SK-N-SH (cell line): ENCODE measurements at regions not wholly inside any gene's neighbourhood (a gene's known extent, or its start where the extent isn't known, plus 50 kb on each side); places are given as distances from the start of the nearest gene placed in this dataset.

Source experiments
- CTCF ChIP-seq: fragments of 200-600 bp; sonication (generic); IDR thresholded peaks from 2 replicates; pipeline ENCODE4 v1.6.1; 2017; ENCODE audit warnings: antibody characterized with exemption, mild to moderate bottlenecking, moderate library complexity
- EP300 ChIP-seq, 2 experiments: IDR thresholded peaks; 2 replicates each; pipeline versions ENCODE4 v1.4.0 to v1.6.1; 2012; ENCODE audit warnings: borderline replicate concordance in 1 of 2, low read depth in 1 of 2, low read length in 1 of 2
- NFIC ChIP-seq: IDR thresholded peaks from 2 replicates; pipeline ENCODE4 v1.4.0; 2012; ENCODE audit warnings: borderline replicate concordance
- RCOR1 ChIP-seq: fragments of 150-350 bp; IDR thresholded peaks from 2 replicates; pipeline ENCODE4 v1.6.1; 2017; ENCODE audit warnings: antibody characterized with exemption, low read length

GRCh38 chr14:27090716-27091115 is 492.9 kb upstream of the NOVA1 start:
- TF ChIP-seq RCOR1 (no peak), NFIC (no peak), CTCF (no peak), EP300 (IDR thresholded peaks at IDR 0.05; ENCODE audit: borderline replicate concordance in 1 of 2, low read depth in 1 of 2, low read length in 1 of 2) (no peak)
